HT1080 (cell line): ENCODE measurements at regions not wholly inside any gene's neighbourhood (a gene's known extent, or its start where the extent isn't known, plus 50 kb on each side); places are given as distances from the start of the nearest gene placed in this dataset.
"Not testable (repeated sequence)": the region's sequence is repeated elsewhere in the genome, so short reads cannot be mapped to it uniquely, and the experiment has no call there.

ENCODE experiments used
- DNase-seq: peaks from one replicate; pipeline ENCODE4 v3.0.0-alpha.2; 2015; ENCODE audit warnings: low read depth

- DNase-seq: no peak
Observed at GRCh38 chr6:4656106-4656505, 120.1 kb upstream of the CDYL start.

GRCh38 chr6:4655196-4656025 lies 120.8 kb upstream of the CDYL start:
- no peak for DNase-seq

- DNase-seq: no peak
Observed at GRCh38 chr6:4653141-4653540, 123.1 kb upstream of the CDYL start.

GRCh38 chr6:4651831-4652467 lies 124.3 kb upstream of the CDYL start:
- no peak for DNase-seq

GRCh38 chr6:4649728-4650127 lies 126.5 kb upstream of the CDYL start:
- DNase-seq: no peak

GRCh38 chr6:4647414-4648365 lies 128.5 kb upstream of the CDYL start:
- peak; percentile 79 for DNase-seq

GRCh38 chr6:4645713-4646360 lies 130.4 kb upstream of the CDYL start:
- DNase-seq: no peak

GRCh38 chr6:4644996-4645395 lies 131.2 kb upstream of the CDYL start:
- no peak for DNase-seq

- no peak for DNase-seq
Observed at GRCh38 chr6:4641461-4641860, 134.7 kb upstream of the CDYL start.

GRCh38 chr6:4640139-4640538 lies 136.1 kb upstream of the CDYL start:
- peak; percentile 52 for DNase-seq

- no peak for DNase-seq
Observed at GRCh38 chr6:4638641-4639040, 137.6 kb upstream of the CDYL start.

GRCh38 chr6:4637691-4638433 lies 138.3 kb upstream of the CDYL start:
- DNase-seq: peak; percentile 84

- no peak for DNase-seq
Observed at GRCh38 chr6:4636881-4637224, 139.4 kb upstream of the CDYL start.

GRCh38 chr6:4636191-4636880 lies 139.9 kb upstream of the CDYL start:
- no peak for DNase-seq

- no peak for DNase-seq
Observed at GRCh38 chr6:4635666-4636065, 140.5 kb upstream of the CDYL start.

- DNase-seq: no peak
Observed at GRCh38 chr6:4632421-4632820, 143.8 kb upstream of the CDYL start.

GRCh38 chr6:4629789-4630188 lies 146.4 kb upstream of the CDYL start:
- DNase-seq: not testable (repeated sequence)

- DNase-seq: no peak
Observed at GRCh38 chr6:4625557-4625956, 150.6 kb upstream of the CDYL start.

- DNase-seq: no peak
Observed at GRCh38 chr6:4624726-4625125, 151.5 kb upstream of the CDYL start.
